Activated T-cell treated with anti-CD3 and anti-CD28 coated beads, Interleukin-2, amount 50 U/mL, for 72 hours (primary cell): ENCODE measurements at regions not wholly inside any gene's neighbourhood (a gene's known extent, or its start where the extent isn't known, plus 50 kb on each side); places are given as distances from the start of the nearest gene placed in this dataset.

Experiments used
- ATAC-seq, 2 donors: fragments of 150-1000 bp; cut with Tn5 transposase; replicated peaks in 1 of 2; 2 replicates each; pipeline ENCODE4 v1.10.0; 2021; ENCODE audit warnings: moderate library complexity in 2 of 2, mild to moderate bottlenecking in 1 of 2
- DNase-seq, 2 donors: peaks; one replicate each; pipeline ENCODE4 v3.0.0; 2021 to 2022; ENCODE audit warnings: mixed read lengths in 1 of 2
- H3K27ac Mint-ChIP-seq: one replicate; pipeline ENCODE4 v1.8.0; 2022; ENCODE audit warnings: mild to moderate bottlenecking, moderate library complexity, mixed read lengths
- H3K27me3 Mint-ChIP-seq: one replicate; pipeline ENCODE4 v1.8.0; 2022; ENCODE audit warnings: low read depth, mixed read lengths
- H3K36me3 Mint-ChIP-seq, 2 donors: one replicate each; pipeline ENCODE4 v1.8.0; 2022; ENCODE audit warnings: mixed read lengths in 2 of 2, mild to moderate bottlenecking in 1 of 2; ENCODE audit not compliant: insufficient read depth in 2 of 2
- H3K4me1 Mint-ChIP-seq: one replicate; pipeline ENCODE4 v1.8.0; 2022; ENCODE audit warnings: low read depth, mixed read lengths
- H3K4me3 Mint-ChIP-seq, 2 donors: one replicate each; pipeline ENCODE4 v1.8.0; 2022; ENCODE audit warnings: mild to moderate bottlenecking in 2 of 2, mixed read lengths in 2 of 2, moderate library complexity in 2 of 2
- H3K9me3 Mint-ChIP-seq, 2 donors: one replicate each; pipeline ENCODE4 v1.8.0; 2022; ENCODE audit warnings: mixed read lengths in 2 of 2

DNA sequence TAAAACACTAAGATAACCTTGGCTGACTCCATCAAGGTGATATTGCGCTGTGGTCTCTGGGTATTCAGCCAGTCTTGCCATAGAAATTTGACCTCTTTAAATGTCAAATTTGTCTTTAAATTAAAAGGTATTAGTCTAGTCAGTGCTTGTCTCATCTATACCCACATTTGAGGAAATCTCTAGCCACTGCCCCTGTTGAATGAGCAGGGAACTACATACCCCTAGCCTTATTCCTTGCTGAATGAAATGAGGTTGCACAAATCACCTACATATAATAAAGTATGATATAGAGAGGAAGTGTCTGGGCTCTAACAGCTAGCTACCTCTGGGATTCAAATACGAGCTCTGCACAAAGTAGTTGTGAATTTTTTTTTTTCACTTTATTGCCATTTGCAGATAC is 256.8 kb downstream of the C12orf50 start:
- ATAC-seq: no peak
- H3K4me3 Mint-ChIP-seq: no peak overlapping the region
- H3K27ac Mint-ChIP-seq: no peak overlapping the region
- no peaks in the 10 kb centered on the region for H3K27me3 Mint-ChIP-seq
- no peaks in the 10 kb centered on the region for H3K36me3 Mint-ChIP-seq
- H3K9me3 Mint-ChIP-seq: peaks cover 3 to 4% of the 10 kb centered on the region in 2 donors
- H3K4me1 Mint-ChIP-seq: no peaks in the 10 kb centered on the region
- no peak for DNase-seq

DNA sequence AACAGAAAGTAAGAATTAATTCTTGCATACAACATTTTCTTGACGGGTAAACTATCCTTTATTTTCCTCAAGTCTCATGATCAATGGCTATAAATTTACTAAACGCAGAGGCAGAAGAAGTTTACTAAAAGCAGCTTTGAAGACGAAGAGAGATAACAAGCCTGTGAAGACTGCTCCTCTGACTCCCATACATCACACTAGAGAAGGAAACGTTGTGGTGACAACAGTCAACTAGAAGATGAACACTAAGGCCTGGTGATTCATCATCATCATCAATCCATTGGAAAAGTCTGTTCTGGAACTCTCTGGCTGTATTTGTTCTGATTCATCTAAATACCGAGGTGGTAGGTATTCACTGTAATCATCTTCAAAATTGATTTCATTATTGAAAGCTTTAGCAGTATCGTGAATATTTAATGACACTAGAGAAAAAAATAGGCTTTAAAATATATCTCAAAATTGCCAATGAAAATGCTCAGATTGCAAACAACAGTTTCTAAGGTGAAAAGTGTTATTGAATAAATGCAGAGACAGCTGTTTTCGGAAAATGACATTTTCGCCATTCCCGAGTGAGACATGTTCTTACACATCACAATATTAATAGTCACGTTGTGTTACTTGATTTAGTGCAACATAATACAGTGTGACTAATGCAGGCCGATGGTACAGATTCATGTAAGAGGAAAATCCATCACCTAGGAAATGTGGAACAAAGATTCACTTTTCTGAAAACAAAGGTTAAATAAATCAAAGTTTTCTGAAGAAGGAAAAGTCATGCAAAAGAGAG is 260.5 kb downstream of the C12orf50 start:
- ATAC-seq (no peak), DNase-seq (no peak)
- peaks cover 0 to 1% of the 10 kb centered on the region in 2 donors for H3K9me3 Mint-ChIP-seq
- H3K27ac Mint-ChIP-seq: no peak overlapping the region
- H3K4me1 Mint-ChIP-seq: no peaks in the 10 kb centered on the region
- no peaks in the 10 kb centered on the region for H3K36me3 Mint-ChIP-seq
- H3K4me3 Mint-ChIP-seq: no peak overlapping the region
- no peaks in the 10 kb centered on the region for H3K27me3 Mint-ChIP-seq

DNA sequence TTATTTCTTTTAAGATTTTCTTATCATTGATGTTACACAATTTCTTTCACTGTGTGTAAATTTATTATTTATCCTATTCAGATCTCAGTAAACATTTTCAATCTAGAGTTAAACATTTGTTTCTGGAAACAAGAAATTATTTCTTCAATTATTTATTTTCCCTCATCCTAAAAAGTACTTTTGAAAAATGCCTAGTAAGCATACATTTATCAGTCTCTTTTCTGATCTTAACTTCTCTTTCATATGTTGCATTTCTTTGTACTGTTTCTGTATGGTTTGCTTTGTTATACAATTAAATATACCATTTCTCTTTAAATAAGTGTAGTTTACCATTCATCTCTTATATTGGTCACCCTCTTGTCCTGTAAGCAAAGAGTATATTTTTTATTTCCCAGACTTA is 263.2 kb downstream of the C12orf50 start:
- ATAC-seq (no peak), DNase-seq (no peak)
- H3K9me3 Mint-ChIP-seq: peaks cover 1 to 3% of the 10 kb centered on the region in 2 donors
- H3K4me1 Mint-ChIP-seq: no peaks in the 10 kb centered on the region
- no peaks in the 10 kb centered on the region for H3K27me3 Mint-ChIP-seq
- no peak overlapping the region for H3K27ac Mint-ChIP-seq
- no peak overlapping the region for H3K4me3 Mint-ChIP-seq
- H3K36me3 Mint-ChIP-seq: no peaks in the 10 kb centered on the region

DNA sequence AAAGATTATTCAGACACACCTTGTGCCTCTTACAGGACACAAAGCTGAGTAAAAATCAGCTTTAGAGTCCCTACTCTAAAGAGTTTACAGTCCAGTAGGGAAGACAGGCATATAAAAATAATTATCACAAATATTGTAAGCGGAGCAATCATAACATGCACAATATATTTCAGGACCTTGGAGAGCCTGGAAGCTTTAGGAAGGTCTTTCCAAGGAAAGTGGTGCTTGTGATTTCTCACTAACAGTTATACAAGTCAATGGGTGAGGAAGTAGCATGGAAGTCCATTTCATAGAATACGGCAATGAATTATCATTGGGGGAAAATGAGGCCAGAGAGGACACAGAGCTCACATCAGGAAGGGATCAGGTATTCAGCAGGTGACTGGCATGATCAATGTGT is 268.3 kb downstream of the C12orf50 start:
- Mint-ChIP-seq H3K4me3 (no peak overlapping the region), H3K9me3 (peaks cover 2 to 6% of the 10 kb centered on the region in 2 donors), H3K27ac (no peak overlapping the region), H3K4me1 (no peaks in the 10 kb centered on the region), H3K36me3 (peaks cover 0 to 2% of the 10 kb centered on the region in 2 donors), H3K27me3 (no peaks in the 10 kb centered on the region)
- DNase-seq (no peak), ATAC-seq (no peak)

DNA sequence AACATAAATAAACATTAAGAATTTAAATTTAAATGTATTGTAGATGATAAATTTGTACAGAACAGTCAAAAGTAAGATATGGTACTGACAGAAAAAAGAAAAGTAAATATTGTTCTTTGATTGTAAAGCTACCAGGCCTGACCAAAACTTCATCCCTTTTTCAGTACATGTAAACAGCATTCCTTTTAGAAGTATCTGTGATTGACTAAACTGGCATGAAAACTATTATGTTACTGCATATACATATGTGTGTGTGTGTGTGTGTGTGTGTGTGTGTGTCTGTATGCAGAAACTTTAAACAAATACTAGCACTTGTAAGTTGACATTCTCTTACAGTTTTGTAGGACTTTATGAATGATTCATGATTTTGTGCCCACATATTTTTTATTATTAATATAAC is 270.9 kb downstream of the C12orf50 start:
- H3K9me3 Mint-ChIP-seq: peaks cover 2 to 6% of the 10 kb centered on the region in 2 donors
- no peak overlapping the region for H3K4me3 Mint-ChIP-seq
- H3K27me3 Mint-ChIP-seq: no peaks in the 10 kb centered on the region
- H3K4me1 Mint-ChIP-seq: no peaks in the 10 kb centered on the region
- H3K27ac Mint-ChIP-seq: no peak overlapping the region
- DNase-seq (no peak), ATAC-seq (no peak)
- peaks cover 0 to 2% of the 10 kb centered on the region in 2 donors for H3K36me3 Mint-ChIP-seq

GRCh38 chr12:87756721-87757120 is 272.5 kb downstream of the C12orf50 start:
- Mint-ChIP-seq H3K36me3 (peaks cover 0 to 2% of the 10 kb centered on the region in 2 donors), H3K27me3 (no peaks in the 10 kb centered on the region), H3K9me3 (peaks cover 2 to 6% of the 10 kb centered on the region in 2 donors), H3K4me3 (no peak overlapping the region), H3K27ac (no peak overlapping the region), H3K4me1 (no peaks in the 10 kb centered on the region)
- DNase-seq (no peak), ATAC-seq (no peak)

GRCh38 chr12:87756111-87756510 is 273.1 kb downstream of the C12orf50 start:
- Mint-ChIP-seq H3K4me1 (no peaks in the 10 kb centered on the region), H3K4me3 (no peak overlapping the region), H3K36me3 (peaks cover 0 to 2% of the 10 kb centered on the region in 2 donors), H3K27me3 (no peaks in the 10 kb centered on the region), H3K9me3 (peaks cover 2 to 3% of the 10 kb centered on the region in 2 donors), H3K27ac (no peak overlapping the region)
- DNase-seq (no peak), ATAC-seq (no peak)

- H3K27me3 Mint-ChIP-seq: no peaks in the 10 kb centered on the region
- no peaks in the 10 kb centered on the region for H3K4me1 Mint-ChIP-seq
- H3K36me3 Mint-ChIP-seq: no peaks in the 10 kb centered on the region
- H3K4me3 Mint-ChIP-seq: no peak overlapping the region
- DNase-seq (no peak), ATAC-seq (no peak)
- peaks cover 2 to 4% of the 10 kb centered on the region in 2 donors for H3K9me3 Mint-ChIP-seq
- H3K27ac Mint-ChIP-seq: no peak overlapping the region
Observed at GRCh38 chr12:87728931-87729593, 300.1 kb downstream of the C12orf50 start.

DNA sequence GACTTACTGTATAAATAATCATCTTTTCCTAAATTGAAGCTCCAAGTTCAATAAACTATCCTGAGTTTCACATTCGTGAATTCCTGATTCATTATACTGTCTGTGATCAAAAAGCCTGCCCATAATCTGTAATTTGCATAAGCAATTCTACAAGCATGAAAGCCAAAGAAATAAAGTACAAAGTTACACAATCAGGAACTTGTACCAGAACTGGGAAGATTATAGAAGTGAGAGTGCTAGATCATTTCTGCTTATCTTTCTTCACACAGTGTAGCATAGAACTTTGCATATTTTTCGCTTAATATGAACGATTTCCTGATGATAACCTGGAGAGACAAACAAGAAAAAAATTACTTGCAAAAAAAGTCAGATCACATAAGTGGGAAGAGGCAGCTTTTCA is 308.2 kb downstream of the C12orf50 start:
- H3K36me3 Mint-ChIP-seq: no peaks in the 10 kb centered on the region
- H3K9me3 Mint-ChIP-seq: peaks cover 4 to 7% of the 10 kb centered on the region in 2 donors
- H3K4me1 Mint-ChIP-seq: no peaks in the 10 kb centered on the region
- no peak overlapping the region for H3K4me3 Mint-ChIP-seq
- H3K27me3 Mint-ChIP-seq: no peaks in the 10 kb centered on the region
- no peak overlapping the region for H3K27ac Mint-ChIP-seq
- DNase-seq (no peak), ATAC-seq (no peak)

DNA sequence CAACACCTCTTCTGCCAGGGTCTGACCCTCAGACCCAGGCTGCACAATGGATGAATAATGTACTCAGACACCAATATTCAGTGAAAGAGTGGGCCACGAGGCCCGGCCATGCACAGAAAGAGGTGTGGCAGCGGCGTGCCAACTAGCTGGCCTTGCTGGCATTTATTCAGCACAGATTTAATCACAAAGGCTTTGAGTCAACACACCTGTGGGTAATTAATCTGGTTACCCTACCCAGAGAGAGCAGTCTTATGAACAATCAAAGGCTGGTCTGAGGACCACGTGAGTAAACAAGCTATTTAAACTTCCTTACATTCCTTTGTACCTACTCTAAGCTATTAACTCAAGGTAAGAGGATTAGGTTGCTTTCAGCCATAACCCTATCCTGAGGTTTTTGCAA is 324.8 kb downstream of the C12orf50 start:
- ATAC-seq: no peak
- Mint-ChIP-seq H3K9me3 (peaks cover 2 to 7% of the 10 kb centered on the region in 2 donors), H3K27me3 (no peaks in the 10 kb centered on the region), H3K4me1 (no peaks in the 10 kb centered on the region), H3K27ac (no peak overlapping the region), H3K4me3 (no peak overlapping the region), H3K36me3 (no peaks in the 10 kb centered on the region)
- DNase-seq: no peak

- DNase-seq: no peak
- peaks cover 2 to 10% of the 10 kb centered on the region in 2 donors for H3K9me3 Mint-ChIP-seq
- H3K4me1 Mint-ChIP-seq: no peaks in the 10 kb centered on the region
- ATAC-seq: no peak
- H3K27ac Mint-ChIP-seq: no peak overlapping the region
- H3K27me3 Mint-ChIP-seq: no peaks in the 10 kb centered on the region
- no peak overlapping the region for H3K4me3 Mint-ChIP-seq
- no peaks in the 10 kb centered on the region for H3K36me3 Mint-ChIP-seq
Observed at GRCh38 chr12:87690236-87690810, 338.9 kb downstream of the C12orf50 start.

DNA sequence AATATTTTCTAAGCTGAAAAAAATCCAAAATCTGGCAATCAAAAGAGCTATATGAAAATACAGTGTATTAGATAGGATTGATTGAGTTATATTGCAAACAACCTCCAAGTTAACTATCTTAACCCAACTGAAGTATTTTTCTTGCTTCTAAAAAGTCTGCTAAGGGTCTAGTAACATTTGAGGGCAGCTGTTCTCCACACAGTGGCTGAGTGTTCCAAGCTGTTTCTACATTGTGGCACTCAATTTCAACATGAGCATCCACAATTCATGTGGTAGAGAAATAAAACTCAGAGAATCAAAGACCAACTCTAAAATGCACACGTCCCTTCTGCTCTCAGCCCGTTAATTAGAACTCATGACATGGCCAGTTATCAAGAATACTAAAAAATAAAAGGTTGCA is 340.0 kb downstream of the C12orf50 start:
- H3K27me3 Mint-ChIP-seq: no peaks in the 10 kb centered on the region
- ATAC-seq: no peak
- peaks cover 2 to 10% of the 10 kb centered on the region in 2 donors for H3K9me3 Mint-ChIP-seq
- DNase-seq: no peak
- H3K27ac Mint-ChIP-seq: no peak overlapping the region
- H3K36me3 Mint-ChIP-seq: no peaks in the 10 kb centered on the region
- H3K4me1 Mint-ChIP-seq: no peaks in the 10 kb centered on the region
- H3K4me3 Mint-ChIP-seq: no peak overlapping the region

DNA sequence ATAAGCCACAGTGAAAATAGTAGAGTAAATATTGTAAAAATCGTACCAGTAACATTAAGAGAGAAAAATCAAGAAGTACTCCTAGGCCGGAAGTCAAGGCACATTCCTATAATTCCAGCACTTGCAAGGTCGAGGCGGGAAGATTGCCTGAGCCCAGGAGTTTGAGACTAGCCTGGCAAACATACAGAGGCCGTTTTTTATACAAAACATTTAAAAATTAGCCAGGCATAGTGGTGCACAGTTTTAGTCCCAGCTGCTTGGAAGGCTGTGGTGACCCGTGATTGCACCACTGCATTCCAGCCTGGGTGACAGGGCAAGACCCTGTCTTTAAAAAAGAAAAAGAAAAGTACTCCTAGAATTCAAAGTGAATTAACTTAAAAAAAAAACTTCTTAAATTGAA is 341.8 kb downstream of the C12orf50 start:
- DNase-seq (no peak), ATAC-seq (no peak)
- Mint-ChIP-seq H3K27me3 (no peaks in the 10 kb centered on the region), H3K4me1 (no peaks in the 10 kb centered on the region), H3K9me3 (peaks cover 0 to 8% of the 10 kb centered on the region in 2 donors), H3K27ac (no peak overlapping the region), H3K36me3 (no peaks in the 10 kb centered on the region), H3K4me3 (no peak overlapping the region)
